HG03060 (cell line): ENCODE measurements at regions not wholly inside any gene's neighbourhood (a gene's known extent, or its start where the extent isn't known, plus 50 kb on each side); places are given as distances from the start of the nearest gene placed in this dataset.
"Not testable (repeated sequence)": the region's sequence is repeated elsewhere in the genome, so short reads cannot be mapped to it uniquely, and the experiment has no call there.

ENCODE experiments used
- ATAC-seq: cut with Tn5 transposase; IDR thresholded peaks from one replicate; pipeline ENCODE4 v1.9.1; 2021; ENCODE audit warnings: low read depth, moderate number of reproducible peaks; ENCODE audit not compliant: unreplicated experiment

DNA sequence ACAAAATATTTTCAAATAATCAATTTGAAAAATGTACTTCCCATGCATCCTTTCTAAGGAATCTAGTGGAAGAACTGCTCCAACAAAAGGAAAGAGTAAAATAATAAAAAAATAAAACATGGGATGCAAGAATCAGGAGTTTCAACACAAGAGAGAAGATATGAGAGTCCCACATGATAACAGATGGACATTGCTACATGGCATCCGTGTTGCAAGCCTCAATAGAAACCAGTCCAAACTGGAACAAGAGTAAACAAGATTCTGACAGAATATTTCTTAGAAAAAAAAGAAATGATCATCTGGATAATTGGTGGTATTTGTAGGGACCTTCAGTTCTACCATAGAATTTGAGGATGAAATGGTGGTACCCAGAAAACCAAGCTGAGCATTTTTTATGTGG, 186.8 kb downstream of the FRK start:
- no peak for ATAC-seq

DNA sequence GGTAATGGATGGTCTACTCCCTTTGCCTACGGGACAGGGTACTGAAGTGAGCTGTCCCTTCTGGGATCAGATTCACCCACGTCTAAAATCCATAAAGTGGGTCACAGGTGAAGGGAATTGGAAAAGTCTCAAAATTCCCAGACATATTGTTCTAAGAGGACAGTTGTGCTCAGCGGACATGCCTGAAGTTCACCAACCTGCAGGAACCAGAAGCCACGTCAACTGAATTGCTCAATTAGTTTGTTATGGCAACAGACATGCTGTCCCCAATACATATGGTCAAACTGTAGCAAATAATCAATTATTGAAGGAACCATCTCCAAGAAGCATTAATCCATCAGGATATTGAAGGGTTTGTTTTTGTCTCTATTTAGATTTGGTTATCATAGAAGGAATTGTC, 190.2 kb downstream of the FRK start:
- no peak for ATAC-seq

DNA sequence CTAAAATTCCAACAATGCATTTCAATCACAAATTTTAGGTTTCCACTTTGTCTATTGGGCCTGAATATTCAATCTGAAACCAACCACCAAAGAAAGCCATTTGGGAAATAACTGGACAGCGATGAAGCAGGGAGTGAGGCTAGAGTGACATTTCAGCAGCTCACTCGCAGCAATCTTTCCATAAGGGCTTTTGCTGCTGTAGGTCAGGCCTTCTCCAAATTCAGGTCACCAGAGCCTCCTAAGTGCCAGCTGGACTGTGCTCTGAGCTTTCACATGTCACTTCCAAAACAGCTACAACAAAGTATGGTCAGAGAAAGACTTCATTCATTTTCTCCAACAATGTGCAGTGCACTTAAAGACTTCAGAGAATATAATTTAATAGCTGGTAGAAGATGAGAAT, 194.8 kb downstream of the FRK start:
- ATAC-seq: no peak

DNA sequence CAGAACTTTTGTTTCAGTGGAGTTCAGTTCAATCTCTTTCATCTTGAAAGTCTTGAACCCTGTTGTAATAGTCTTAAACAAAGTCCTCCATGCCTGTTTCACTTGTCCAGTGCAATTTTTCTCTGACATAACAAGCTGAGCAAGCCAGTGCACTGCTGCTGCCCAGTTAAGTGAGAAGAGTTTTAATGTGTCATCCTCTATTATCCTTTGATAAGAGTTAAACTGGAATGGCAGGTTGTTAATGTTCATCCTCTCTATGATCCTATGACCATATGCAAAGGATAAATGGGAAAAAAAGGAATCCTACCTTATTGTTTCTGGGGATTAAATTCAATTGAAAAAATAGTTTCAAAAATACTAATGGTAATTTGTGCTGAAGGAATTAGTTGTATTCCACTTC, 197.5 kb downstream of the FRK start:
- ATAC-seq: no peak

DNA sequence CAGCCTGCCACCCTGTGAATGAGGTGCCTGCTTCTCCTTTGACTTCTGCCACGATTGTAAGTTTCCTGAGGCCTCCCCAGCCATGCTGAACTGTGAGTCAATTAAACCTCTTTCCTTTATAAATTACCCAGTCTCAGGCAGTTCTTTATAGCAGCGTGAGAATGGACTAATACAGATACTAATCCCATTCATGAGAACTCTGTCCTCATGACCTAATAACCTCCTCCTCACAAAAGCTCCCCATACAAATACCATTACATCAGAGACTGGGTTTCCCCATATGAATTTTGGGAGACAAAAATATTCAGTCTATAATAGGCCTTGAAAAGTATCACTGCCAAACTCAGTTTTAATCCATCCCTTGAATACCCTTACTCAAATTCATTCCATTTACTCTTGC, 199.0 kb downstream of the FRK start:
- ATAC-seq: not testable (repeated sequence)

DNA sequence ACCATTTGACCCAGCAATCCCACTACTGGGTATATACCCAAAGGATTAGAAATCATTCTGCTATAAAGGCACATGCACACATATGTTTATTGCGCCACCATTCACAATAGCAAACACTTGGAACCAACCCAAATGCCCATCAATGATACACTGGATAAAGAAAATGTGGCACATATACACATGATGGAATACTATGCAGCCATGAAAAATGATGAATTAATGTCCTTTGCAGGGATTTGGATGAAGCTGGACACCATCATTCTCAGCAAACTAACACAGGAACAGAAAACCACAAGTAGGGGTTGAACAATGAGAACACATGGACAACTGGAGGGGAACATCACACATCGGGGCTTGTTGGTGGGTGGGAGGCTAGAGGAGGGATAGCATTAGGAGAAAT, 201.1 kb downstream of the FRK start:
- ATAC-seq: not testable (repeated sequence)

DNA sequence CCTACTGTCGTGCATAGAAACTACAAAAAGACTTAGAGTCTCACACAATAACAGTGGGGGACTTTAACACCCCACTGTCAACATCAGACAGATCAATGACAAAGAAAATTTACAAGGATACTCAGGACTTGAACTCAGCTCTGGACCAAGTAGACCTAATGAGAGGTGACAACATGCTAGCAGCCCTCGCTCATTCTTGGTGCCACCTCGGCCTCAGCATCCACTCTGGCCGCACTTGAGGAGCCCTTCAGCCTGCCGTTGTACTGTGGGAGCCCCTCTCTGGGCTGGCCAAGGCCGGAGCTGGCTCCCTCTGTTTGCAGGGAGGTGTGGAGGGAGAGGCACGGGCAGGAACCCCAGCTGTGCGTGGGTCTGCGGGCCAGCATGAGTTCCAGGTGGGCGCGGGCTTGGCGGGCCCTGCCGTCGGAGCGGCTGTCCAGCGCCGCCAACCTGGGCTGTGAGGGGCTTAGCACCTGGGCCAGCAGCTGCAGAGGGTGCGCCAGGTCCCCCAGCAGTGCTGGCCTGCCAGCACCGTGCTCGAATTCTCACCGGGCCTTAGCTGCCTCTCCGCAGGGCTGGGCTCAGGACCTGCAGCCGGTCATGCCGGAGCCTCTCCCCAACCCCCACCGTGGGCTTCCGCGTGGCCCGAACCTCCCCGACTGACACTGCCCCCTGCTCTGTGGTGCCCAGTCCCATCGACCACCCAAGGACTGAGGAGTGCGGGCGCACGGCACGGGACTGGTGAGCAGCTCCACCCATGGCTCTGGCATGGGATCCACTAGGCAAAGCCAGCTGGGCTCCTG, 205.6 kb downstream of the FRK start:
- no peak for ATAC-seq

DNA sequence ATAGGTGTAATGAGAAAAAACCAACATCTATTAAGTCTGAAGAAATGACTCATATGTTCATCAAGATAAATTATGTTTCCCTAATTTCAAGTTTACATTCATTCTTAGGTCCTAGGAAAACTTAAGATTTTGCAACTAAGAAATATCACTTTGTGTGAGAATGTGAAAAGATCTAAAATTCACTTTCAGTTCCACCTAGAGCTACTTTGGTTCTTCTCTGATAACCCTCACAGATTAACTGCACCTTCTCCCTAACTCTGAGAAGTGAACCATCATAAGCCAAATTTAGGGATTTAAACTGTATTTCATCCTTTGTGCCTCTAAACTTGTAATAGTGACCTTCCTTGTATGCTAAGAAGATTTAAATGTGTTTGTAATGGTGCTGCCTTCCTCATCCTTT, 213.0 kb downstream of the FRK start:
- ATAC-seq: no peak

DNA sequence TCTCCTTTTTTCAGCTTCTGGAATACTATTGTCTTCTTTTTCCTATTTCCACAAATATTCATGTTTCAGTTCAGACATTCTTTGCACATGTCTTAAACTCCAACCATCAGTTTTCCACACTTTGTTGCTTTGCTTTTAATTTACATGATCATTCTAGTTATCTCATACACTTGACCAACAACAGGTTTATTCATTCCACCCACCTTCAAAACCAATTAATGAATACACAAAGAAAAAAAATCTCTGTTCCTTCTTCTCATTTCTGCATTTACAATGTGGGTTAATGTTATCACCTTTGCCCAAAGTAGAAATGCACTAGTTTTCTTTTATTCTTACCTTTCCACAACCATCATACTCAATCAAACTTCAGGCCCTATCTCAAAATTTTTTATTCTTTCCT, 216.7 kb downstream of the FRK start:
- ATAC-seq: no peak

DNA sequence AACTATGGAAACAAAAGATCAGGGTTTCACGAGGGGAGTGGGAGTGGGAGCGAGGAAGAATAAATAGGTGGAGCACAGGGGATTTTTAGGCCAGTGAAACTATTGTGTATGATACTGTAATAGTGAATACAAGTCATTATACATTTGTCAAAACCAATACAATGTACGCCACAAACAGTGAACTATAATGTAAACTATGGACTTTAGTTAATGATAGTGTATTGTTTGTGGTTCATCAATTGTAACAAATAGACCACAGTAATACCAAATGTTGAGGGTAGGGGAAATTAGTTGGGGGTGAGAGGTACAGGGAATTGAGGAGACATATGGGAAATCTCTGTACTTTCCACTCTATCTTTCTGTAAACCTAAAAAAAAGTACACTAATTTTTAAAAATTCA, 218.4 kb downstream of the FRK start:
- no peak for ATAC-seq

DNA sequence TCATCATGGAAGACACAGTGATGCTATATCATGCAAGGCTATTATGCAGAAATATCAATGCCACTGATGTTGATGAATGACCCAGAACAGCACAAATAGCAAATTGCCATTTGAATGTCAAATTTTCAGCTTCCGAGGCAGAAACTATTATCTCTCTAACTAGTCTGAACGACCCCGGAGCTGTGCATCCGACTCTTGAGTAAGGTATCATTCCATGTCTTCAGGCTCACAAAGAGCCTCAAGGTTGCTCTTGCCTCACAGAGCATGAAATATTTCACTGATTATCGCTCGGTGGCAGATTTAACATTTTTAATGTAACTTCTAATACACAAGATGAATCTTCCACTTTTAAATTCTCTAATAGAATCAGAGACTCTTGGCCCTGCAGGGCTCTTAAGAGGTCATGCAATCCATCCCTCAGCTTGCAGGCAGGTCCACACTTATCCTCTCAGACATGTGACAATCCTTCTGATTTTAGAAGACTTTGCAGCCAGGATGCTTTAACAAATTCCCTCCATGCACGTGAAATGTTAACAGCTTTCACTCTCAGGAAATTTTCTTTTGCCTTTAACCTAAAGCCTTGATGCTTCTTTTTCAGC, 221.0 kb downstream of the FRK start:
- ATAC-seq: no peak

DNA sequence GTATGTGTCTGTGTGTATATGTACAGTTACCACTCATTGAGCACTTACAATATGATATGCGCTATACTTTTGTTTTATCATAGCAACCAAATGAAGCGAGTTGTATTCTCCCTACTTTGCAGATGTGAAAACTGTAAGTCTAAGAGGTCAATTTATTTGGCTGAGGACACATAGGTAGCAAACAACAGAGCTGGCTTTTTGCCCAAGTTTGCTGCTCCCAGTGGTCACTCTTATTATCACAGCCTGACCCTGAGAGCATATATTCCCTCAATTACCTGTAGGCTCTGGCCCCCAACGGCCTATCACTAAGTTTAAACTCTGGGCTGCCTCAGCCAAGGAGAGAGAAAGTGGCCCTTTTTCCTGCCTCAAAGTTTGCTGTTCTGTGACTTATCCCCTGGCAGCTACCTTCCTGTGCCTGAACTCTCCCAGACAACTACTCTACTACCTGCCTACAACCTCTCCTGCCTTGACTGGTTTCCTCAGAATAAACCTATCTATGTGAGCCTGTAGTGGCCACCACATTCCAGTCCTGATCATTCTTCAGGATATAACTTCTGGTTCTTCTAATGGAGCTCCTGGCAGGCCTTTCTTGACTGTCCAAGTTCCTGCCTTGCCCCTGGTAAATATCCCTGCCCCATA, 221.8 kb downstream of the FRK start:
- ATAC-seq: peak; percentile 85

DNA sequence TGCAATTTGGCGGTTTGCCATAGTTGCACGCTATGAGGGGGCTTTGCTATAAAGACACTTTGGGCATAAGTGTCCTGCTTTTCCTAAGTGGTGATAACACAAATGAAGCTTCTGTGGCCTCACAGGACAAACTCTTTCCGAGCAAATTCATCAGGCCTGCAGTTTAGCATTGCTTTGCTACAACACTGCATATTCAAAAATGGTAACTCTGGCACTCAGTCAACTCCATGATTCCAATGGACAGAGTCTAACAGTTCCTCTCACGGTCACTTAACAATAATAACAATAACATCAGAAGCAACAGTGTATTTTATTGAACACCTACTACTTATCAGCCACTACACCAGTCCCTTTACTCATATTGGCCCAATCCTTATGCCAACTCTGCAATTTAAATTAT, 222.5 kb downstream of the FRK start:
- no peak for ATAC-seq

DNA sequence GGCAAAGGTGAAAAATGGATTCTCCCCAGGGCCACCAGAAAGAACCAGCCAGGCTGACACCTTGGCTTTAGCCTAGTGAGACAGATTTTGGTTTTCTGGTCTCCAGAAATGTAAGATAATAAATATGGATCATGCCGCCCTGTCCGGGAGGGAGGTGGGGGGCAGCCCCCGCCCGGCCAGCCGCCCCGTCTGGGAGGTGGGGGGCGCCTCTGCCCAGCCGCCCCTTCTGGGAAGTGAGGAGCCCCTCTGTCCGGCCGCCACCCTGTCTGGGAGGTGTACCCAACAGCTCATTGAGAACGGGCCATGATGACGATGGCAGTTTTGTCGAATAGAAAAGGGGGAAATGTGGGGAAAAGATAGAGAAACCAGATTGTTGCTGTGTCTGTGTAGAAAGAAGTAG, 224.3 kb downstream of the FRK start:
- not testable (repeated sequence) for ATAC-seq

DNA sequence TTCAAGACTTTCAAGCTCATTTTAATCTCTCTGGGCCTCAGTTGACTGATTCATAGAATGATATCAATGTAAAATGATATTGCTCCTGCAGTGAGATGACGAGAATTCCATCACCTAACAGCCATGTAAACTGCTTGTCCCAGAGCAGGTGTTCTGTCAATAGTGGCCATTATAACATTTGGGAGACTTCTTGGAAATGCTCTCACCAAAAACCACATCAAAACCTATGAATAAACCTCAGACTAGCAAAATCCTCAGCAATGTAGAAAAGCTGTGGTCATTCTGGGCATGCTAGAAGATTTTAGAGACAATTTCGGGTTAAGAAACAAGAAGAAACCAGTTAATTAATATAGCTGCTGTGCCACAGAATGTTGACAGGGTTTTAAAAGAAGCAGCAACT, 225.4 kb downstream of the FRK start:
- no peak for ATAC-seq

DNA sequence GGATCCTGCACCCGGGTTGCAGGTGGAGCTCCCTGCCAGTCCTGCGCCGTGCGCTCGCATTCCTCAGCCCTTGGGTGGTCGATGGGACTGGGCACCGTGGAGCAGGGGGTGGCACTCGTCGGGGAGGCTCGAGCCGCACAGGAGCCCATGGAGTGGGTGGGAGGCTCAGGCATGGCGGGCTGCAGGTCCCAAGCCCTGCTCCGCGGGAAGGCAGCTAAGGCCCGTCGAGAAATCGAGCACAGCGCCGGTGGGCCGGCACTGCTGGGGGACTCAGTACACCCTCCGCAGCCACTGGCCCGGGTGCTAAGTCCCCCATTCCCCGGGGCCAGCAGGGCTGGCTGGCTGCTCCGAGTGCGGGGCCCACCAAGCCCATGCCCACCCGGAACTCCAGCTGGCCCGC, 226.1 kb downstream of the FRK start:
- not testable (repeated sequence) for ATAC-seq

DNA sequence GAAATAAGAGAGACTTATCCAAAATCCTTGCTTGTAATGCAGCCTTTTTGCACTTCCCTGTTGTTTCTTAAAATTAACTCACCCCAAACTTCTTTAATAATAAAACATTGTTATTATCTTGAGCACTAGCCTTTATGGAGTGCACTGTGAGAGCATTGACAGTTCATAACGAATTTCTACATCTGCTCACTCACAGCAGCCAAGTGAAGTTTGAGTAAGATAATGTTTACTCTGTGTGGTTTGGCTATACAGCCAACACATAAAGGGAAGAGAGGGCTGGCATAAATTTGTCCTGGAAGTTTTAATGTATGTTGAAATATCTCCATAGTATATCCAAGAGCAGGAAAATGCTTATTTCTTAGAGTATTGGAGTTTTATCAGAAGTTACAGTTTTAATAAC, 227.9 kb downstream of the FRK start:
- no peak for ATAC-seq

DNA sequence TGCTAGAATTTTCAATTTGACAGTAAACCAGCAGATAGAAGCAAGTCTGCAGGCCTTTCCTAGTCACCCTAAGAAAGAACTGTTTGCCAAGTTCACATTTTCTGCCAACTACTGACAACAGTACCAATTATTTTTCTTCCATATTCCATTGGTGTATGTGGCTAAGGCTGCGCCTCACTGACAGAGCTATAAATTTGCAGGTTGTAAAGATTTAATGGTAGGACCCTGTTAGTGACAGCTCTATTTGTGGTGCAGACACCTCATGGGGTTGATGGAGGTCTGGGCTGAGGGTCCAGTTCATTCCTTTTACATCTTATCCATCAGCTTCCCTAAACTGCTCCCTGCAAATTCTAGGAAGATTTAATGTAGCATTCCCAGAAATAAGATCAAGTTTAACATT, 228.5 kb downstream of the FRK start:
- no peak for ATAC-seq

DNA sequence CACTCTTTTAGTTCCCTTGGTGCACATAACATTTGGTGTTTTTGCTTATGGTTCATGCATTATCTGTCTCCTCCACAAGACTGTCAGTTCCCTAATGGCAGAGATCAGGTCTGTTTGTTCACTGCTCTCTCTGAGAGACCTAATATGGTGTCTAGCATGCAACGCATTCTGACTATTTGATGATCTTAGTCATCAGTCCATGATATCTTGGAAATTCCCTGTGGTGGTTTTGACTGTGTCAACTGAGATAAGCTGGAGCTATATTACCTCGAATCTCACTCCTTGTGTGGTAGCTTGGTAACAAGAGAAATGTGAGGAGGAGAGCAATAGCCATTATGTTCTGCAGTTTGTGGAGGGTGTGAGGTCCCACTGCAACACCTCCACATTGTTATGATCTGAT, 229.8 kb downstream of the FRK start:
- ATAC-seq: no peak

DNA sequence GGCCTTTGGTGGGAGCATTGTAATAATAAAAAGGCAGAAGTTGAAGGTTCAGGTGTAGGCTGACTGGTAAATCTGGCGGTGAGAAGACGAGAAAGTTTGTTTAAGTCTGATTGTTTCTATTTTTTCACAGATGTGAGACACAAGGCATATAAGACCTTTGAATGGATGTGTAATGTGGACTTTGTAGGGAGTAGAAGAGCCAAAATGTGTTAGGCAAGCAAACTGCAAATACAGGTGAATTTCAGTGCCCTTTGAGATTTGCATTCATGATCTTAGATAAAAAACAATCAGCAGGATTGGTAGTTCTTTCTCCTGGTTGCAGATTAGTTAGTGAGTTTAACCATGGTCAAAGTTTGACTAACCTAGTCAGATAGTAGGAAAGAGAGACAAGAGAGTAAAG, 238.9 kb downstream of the FRK start:
- ATAC-seq: no peak

DNA sequence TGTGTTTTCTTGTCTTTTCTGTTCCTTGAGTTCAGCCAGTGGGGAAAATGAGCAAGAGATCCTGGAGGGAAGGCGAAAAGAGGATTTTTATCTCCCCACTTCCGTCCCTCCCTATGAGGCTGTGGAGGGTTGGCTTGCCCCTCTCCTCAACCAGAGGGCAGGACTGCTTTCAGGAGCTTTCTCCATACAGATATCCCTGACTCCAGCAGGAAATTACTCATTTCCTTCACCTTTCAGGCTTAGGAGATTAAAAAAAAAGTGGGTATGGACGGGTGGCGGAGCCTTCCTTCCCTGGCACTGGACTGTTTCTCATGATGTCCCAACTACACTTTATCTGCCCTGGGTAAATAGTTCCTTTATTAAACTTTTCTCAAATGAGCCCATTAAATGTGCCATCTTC, 241.2 kb downstream of the FRK start:
- ATAC-seq: no peak

DNA sequence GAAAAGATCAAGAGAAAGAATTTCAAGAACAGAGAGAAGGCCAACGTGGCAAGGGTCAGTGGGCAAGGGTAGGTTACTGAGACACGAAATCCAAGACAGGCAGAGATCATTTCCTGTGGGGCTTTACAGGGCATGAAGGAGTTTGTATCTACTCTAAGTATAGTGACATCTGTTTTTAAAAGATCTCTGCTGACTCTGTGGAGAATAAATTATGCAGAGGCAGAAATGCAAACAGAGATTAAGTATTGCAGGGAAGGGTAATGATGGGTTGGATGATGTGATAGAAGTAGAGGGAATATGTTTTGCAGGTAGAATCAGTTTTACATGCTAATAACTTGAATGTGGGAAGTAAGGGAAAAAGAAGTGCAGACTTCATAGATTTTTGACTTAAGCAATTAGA, 243.5 kb downstream of the FRK start:
- ATAC-seq: no peak
